Stimulated activated CD8-positive, alpha-beta memory T cell treated with anti-CD3 and anti-CD28 coated beads, Interleukin-2, amount 100 ng/mL, for 1 hour (primary cell): ENCODE measurements at regions not wholly inside any gene's neighbourhood (a gene's known extent, or its start where the extent isn't known, plus 50 kb on each side); places are given as distances from the start of the nearest gene placed in this dataset.
"Not testable (repeated sequence)": the region's sequence is repeated elsewhere in the genome, so short reads cannot be mapped to it uniquely, and the experiment has no call there.

ENCODE experiments used
- DNase-seq, 2 donors: peaks; one replicate each; pipeline ENCODE4 v3.0.0-alpha.2; 2020; ENCODE audit warnings: low read depth in 2 of 2

DNA sequence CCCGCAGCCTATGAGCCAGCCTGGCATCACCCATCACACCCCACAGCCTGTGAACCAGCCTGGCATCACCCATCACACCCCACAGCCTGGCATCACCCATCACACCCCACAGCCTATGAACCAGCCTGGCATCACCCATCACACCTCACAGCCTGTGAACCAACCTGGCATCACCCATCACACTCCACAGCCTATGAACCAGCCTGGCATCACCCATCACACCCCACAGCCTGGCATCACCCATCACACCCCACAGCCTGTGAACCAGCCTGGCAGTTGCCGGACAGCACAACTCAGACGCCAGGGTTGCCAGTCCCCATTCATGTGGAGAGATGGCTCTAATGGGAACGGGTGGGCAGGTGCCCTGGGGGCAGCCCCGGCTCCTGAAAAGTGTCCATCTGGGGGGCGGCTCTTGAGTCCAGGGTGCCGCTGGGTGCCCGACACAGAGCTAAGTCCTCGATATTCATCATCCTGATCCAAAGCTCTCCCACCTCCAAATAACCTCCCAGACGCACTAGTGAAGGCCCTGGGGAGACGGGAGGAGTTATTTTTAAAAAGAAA is 116.9 kb upstream of the AFDN start:
- DNase-seq, result not testable (repeated sequence)

GRCh38 chr6:167710363-167710920 is 116.3 kb upstream of the AFDN start:
- no peak for DNase-seq

- DNase-seq, result no peak
Measured at GRCh38 chr6:167711211-167711610, 115.5 kb upstream of the AFDN start.

DNA sequence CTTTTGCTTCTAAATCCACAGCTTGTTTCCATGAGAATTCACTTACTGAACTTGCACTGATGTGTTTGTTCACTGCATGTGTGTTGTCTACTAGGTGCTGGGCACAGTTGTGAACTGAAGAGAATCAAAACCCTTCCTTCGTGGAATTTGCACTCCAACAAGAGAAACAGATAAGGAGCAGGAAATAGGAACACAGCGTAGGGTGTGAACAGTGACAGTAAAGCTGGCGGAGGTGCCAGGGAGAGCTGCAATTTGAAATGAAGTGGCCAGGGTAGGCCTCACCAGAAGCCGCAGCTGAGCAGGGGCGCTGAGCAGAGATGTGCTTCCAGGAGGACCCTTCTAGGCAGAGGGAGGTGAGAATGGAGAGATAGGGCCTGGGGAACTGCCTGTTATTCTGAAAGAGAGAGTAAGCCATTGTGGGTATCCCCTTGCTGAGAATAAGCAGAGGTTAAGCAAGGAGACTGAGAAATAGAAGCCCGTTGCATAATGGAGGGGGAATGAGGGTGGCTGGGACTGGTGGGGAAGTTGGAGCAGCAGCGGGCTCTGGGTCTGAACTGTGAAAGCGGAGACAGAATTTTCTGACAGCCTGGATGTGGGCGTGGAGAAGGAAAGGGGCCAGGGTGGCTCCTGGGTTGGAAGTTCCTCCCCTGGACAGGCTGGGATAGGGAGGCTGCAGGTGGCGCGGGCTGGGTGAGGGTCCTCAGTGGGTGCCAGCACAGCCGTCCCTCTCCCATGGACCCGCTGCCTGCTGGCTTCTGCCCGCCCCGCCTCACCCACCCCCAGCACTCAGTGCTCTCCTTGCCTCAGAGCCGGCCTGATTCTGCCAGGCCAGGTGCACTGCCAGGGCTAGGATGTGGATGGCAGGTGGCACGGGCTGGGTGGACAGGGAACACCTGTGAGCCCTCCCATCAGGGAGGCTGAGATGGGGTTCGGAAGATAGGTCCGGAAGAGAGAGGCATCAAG is 114.7 kb upstream of the AFDN start:
- no peak for DNase-seq

DNA sequence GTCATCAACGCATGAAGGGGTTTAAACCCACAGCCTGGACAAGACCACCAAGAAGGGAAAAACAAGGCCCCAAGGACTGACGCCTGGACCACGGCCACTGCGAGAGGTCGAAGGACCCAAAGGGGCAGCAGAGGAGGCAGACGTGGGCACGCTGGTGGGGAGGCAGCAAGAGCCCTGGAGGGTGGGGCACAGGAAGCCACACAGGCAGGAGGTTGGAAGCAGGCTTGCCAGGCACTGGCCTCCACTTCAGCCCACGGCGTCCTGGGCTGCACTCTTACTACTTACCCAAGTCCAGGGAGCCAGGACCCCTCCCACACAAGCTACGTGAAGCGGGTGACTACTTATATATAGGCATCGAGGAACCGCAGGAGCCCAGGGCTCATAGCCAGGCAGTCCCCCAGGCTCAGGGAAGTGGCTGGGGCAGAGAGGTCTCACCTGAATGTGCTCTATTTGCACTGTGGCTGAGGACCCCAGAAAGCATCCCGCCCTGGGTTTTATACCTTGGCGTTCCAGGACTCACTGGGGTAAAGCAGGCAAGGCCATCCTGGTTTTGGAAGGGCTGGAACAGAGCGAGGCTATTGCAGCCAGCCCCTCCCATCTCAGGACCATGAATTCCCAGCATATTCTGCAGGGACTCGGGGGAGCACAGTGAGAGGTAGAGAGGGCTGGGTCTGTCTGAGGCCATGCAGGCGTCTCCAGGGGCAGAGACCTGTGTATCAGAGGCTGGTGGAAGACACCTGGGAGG is 113.8 kb upstream of the AFDN start:
- no peak for DNase-seq

- no peak for DNase-seq
Measured at GRCh38 chr6:167714152-167714551, 112.6 kb upstream of the AFDN start.

DNA sequence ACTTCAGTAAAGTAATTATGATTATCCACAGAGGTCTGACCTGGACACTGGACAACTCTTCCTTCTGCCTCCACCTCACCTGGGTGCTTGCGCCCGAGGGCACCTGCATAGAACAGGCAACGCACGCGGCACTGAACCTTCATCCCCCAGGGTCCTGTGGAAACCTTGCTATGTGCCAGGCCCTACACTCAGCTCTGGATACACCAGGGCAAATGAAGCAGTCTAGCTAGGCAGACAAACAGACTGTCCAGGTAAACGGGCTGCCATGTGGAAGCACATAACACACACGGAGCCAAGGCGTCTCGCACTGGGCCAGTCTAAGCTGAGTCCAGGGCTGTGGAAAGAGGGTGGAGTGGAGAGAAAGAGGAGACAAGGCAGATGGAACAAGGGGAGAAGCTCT is 109.3 kb upstream of the AFDN start:
- DNase-seq, result no peak

DNA sequence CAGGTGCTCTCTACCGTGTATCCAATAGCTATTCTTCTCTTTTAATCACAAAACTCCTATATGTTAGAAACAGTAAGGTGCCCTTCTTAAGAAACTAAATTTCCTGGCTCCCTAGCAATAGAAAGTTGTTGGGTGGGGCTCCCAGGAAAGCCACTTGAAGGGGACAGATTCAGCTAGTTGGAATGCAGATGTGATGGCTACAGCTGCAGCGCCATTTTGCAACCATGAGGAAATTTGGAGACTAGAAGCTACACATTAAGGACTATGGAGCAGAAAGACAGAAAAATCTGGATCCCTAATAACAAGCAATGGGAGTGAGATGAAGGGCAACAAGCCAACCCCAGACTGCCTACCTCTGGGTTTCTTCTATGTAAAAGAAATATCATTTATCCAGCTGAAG is 108.8 kb upstream of the AFDN start:
- no peak for DNase-seq

DNA sequence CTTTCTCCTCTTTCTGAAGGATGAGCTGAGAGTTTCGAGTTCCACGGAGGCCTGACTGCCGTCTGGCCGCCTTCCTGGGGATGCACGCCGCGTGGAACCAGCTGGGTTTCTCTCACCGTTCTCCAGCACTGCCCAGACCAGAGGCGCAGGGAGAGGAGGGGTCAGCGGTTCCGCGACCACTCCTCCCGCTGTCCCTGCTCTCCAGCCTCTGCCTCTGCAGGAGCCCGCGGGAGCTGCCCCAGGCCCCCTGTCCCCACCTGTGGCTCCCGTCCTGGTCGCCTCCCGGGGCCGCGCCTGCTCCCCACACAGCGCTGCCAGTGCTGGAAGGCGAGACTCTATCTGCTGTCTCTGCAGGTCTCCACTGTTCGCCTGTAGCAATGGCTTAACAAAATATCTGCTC is 106.8 kb upstream of the AFDN start:
- DNase-seq, result no peak

GRCh38 chr6:167720456-167721285 is 106.0 kb upstream of the AFDN start:
- no peak for DNase-seq

- no peak for DNase-seq
Measured at GRCh38 chr6:167721291-167721690, 105.4 kb upstream of the AFDN start.

GRCh38 chr6:167722634-167723309 is 103.9 kb upstream of the AFDN start:
- no peak for DNase-seq

DNA sequence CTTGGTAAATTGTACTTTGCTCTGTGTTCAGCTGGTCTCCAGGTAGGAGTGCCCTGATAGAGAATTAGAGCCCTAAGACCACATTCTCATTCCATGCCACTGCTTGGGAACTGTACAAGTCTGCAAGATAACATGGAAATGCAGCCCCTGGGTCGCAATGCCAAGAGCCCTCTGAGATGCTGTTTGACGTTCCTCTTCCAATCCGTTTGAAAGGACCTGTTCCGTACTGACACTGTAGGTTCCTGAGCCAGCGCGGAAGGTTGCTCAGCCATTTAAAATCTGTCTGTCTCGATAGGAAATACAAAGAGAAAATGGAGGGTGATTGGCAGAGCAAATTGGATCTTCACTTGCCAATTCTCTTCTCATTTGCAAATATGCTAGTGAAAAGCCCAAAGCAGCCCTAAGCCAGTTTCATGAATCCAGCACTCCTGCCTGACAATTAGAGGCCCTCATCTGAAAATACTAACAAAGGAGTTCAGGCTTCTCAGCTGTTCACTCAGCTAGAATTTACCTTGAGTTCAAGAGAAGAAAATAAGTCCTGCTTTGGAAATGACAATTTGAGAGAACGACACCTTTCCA is 100.6 kb upstream of the AFDN start:
- DNase-seq, result no peak

DNA sequence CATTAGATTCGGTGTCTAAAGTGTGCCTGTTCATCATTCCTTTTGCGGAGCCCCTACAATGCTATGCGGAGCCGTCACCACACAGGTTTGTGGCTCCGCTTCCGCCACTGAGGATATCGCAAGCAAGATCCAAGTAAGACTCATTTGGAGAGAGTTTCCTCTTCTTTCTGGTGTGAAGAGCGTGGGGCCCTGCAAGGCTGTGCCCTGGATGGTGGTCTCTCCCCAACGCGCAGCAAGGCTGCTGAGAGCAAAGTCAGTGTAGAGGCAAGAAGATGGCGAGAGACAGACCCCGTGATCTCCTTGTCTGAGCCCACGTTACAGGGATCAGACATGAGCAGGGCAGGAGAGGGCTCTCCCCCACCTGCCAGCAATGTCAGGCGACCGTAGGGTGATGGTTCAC is 96.3 kb upstream of the AFDN start:
- no peak for DNase-seq

DNA sequence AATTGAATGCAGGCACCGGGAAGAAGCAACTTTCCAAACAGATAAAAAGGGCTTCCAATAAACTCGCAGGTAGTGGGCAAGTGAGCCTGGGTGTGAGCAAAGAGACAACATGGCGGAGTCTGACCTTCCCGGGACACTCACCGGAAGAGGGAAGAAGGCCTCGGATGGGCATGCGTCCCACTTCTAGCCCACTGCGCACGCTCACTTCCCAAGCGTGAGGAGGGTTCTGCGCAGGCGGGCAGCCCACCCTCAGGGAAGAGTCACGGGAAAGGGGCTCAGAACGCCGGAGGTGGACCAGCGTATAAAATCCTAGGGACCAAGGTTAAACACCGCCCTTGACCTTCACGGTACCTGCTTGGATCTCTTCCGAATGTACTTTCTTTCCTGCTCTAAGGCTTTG is 95.5 kb upstream of the AFDN start:
- DNase-seq, result no peak

DNA sequence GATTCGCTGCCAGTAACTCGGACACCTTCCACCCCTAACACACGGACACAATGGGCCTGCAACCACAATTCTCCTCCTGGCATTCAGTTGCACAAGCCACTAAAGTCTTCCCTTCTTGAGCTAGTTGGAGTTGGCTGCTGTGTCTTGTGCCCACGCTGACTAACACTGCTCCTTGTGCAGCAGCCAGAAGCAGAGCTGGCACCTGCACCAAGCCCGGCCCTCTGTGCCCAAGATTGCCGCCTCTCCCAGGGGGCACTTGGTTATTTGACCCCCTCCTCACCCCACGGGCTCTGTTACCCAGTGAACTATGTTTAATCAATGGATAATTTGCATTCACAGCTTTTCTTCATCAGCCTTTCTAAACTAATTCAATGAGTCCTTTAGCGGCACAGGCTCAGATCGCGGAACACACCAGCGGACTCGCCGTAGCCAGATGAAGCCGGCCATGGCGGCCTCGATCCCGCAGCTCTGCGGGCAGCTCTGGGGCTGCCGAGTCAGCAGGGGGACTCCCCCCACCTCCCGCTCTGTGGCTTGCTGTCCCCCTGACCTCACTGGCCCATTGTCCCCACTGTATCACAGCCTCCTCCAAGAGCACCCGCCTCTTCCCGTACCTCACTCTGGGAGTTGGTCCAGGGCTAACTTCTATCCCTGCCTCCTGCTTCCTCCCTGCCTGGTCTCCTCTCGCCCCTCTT is 94.8 kb upstream of the AFDN start:
- no peak for DNase-seq

DNA sequence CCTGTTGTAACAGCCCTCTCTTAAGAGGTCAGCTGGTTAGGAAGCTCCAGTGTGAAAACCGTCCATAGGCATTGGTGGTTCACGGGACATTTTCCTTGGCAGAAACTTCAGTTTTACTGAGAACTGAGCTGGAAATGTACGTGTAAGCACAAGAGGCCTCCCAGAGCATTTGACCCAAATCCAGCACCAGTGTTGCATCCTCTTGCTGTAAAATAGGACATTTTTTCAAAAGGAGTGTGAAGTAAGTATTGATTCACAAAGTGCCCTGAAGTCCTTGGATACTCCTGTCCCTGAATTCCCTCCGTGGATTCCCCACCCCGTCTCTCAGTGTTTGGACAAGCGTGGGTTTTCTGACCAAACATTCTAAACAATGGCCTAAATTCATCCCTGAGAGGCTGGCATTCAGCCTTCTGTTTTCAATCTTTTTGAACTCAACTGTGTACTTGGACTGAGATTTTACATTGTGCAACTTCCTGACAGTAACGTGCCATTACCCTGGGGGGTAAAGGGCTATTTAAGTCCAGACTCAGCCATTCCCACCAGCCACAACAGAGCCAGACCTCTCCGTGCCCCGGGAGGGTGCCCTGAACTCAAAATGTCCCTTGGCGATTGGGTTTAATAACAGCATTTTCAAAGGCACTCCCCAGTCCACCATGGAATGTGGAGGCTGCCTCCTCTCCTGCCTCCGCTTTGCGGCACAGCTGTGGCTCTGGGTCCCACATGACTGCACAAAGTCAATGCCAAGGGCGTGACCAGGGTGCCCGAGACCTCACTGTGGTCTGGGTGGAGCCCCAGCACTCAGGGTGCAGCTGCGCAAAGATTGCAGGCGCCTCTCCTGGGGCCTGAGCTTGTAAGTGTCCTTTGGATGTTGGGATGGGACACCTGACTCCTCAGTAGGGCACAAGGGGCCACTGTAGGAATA is 92.7 kb upstream of the AFDN start:
- DNase-seq, result no peak

DNA sequence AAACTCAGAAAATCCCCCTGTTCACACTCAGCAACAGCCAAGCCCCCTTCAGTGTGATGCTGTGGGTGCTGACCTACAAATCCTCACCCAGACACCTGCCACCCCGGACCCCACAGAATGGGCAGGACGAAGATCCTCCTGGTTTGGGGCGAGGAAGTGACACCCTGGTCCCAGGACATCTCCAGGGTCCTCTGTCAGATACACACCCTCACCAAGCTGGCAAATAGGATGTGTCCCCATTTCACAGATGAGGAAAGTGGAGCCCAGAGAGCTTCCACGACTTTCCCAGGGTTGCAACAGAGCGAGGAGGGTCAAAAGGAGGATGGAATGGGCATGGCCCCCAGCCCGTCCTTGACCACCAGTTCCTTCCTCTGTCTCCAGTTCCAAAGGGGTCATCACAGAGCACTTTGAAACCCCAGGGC is 92.0 kb upstream of the AFDN start:
- DNase-seq, result no peak
